ENCODE measurements at regions not wholly inside any gene's neighbourhood (a gene's known extent, or its start where the extent isn't known, plus 50 kb on each side); places are given as distances from the start of the nearest gene placed in this dataset.

DNA sequence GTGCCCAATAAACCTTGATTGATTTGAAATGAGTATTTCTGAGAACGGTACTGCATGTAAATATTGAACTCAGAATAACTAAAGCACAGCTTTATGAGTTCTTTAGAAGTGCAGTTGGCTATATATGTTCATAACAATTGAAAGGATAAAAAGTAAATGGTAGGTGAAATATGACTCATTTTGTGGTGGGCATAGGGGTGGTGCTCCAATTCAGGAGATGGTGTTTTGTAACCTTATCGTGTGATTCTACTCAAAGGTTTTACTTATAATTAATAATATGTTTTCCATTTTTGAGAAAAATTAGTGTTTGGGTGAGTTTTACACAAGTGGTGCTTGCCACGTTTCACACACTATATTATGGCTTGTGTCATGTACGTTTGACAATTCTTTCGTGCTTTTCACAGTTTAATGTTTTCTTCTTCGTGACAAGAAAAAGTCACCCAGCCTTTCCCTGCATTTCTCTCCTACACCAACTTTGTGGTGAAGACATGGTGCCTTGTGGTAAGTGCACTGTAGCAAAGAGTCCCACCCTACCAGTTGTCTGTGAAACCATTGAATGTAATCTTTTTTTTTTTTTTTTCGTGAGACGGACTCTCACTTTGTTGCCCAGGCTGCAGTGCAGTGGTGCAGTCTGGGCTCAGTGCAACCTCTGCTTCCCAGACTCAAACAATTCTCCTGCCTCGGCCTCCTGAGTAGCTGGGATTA, 492.5 kb upstream of the SGCD start:
- Histone ChIP-seq H3K9ac (ENCODE audit: low read depth, low read length) (no peak overlapping the region), H3K4me2 (ENCODE audit: low read length) (no peak overlapping the region), H3K4me1 (ENCODE audit: control insufficient read depth, insufficient read depth, low read length) (no peaks in the 10 kb centered on the region), H3K36me3 (ENCODE audit: insufficient read depth, low read length) (no peaks in the 10 kb centered on the region), H3K4me3 (ENCODE audit: low read length) (no peak overlapping the region), H3K27me3 (ENCODE audit: control insufficient read depth, insufficient read depth, low read length) (no peaks in the 10 kb centered on the region), H3K9me3 (replicated peaks; ENCODE audit: low read length) (no peaks in the 10 kb centered on the region)

DNA sequence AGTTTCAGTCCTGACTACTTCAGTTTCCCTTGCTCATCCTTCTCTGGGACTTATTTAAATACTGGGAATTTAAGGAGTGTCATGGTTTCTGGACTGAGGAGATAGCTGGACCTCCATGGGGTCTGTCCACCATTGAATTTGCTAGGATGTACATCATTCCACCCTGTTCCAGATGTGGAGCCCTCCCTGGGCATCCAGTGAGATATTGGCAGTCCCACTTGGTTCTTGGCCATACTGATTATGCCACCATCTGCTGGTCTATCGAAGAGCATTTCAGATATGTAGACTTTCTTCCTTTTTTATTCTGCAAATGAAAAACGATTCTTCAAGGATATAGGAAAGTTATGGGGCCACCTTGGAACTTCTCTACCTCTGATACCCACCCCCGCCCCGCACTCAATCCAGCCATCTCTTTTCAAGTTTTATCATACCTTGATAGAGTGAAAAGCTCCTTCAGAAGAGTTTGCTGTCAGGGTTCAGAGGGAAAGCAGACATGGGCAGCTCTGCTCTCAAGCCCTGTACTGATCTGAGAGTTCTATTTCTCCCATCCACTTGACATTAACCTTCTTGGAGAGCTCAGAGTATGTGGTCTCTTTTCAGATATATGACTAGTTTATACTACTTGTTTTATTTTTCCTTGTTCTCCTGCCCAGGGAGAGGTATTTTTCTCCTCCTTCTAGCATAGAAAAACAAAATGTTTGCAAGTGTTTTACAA, 490.7 kb upstream of the SGCD start:
- H3K4me1 ChIP-seq (ENCODE audit: control insufficient read depth, insufficient read depth, low read length) = no peaks in the 10 kb centered on the region
- H3K9me3 ChIP-seq (replicated peaks; ENCODE audit: low read length) = no peaks in the 10 kb centered on the region
- H3K36me3 ChIP-seq (ENCODE audit: insufficient read depth, low read length) = no peaks in the 10 kb centered on the region
- H3K9ac ChIP-seq (ENCODE audit: low read depth, low read length) = no peak overlapping the region
- no peaks in the 10 kb centered on the region for H3K27me3 ChIP-seq (ENCODE audit: control insufficient read depth, insufficient read depth, low read length)
- no peak overlapping the region for H3K4me3 ChIP-seq (ENCODE audit: low read length)
- H3K4me2 ChIP-seq (ENCODE audit: low read length) = no peak overlapping the region

DNA sequence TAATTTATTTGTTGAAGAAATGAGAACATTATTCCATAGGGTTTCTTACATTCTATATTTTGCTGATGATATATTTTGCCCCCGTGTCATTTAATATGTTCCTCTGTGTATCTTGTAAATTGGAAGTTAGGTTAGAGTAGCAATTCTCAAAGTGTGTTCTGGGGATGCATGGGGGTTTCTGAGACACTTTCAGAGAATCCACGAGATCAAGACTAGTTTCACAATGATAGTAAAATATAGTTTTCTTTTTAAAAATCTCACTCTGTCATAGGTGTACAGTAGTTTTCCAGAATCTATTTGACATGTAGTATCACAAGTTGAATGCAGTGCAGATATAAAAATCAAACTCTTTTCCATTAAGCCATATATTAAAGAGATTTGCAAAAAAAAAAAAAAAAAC, 488.6 kb upstream of the SGCD start:
- H3K4me2 ChIP-seq (ENCODE audit: low read length) = no peak overlapping the region
- no peaks in the 10 kb centered on the region for H3K9me3 ChIP-seq (replicated peaks; ENCODE audit: low read length)
- no peaks in the 10 kb centered on the region for H3K4me1 ChIP-seq (ENCODE audit: control insufficient read depth, insufficient read depth, low read length)
- no peak overlapping the region for H3K9ac ChIP-seq (ENCODE audit: low read depth, low read length)
- no peaks in the 10 kb centered on the region for H3K27me3 ChIP-seq (ENCODE audit: control insufficient read depth, insufficient read depth, low read length)
- no peak overlapping the region for H3K4me3 ChIP-seq (ENCODE audit: low read length)
- no peaks in the 10 kb centered on the region for H3K36me3 ChIP-seq (ENCODE audit: insufficient read depth, low read length)

DNA sequence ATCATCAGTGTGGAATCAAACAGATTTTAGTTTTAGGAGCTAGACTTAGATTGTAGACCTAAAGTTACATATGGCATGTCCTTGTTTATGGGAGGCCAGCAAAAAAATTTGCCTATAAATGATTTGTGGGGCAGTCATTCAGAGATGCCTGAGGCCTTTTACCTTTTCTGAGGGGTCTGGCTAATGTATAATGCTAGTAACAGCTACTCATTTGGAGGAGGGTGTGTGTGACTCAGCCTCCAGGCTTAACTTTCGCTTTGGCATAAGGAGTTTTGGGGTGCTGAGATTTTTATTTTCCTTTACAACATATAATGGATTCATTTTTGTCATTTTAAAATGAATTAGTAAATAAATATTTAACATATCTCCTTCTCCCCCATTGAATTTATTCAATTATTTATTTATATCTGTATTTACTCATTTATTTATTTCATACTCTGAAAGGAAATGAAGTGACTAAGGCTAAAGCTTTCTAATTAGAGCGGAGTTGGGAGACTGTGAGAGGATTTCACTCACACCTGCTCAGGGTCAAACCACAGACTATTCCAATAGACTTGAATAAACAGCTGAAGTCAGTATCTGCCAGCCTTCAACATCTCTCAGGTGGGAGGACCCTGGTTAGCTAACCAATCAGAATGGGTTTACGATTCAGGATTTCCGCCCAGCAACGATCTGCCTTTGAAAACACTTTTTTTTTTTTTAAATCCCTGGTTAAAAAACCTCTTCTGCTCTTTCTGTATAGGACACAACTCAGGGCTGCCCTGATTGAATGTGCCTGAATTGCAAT, 487.5 kb upstream of the SGCD start:
- H3K36me3 ChIP-seq (ENCODE audit: insufficient read depth, low read length) = no peaks in the 10 kb centered on the region
- H3K27me3 ChIP-seq (ENCODE audit: control insufficient read depth, insufficient read depth, low read length) = no peaks in the 10 kb centered on the region
- no peak overlapping the region for H3K9ac ChIP-seq (ENCODE audit: low read depth, low read length)
- H3K4me1 ChIP-seq (ENCODE audit: control insufficient read depth, insufficient read depth, low read length) = no peaks in the 10 kb centered on the region
- H3K4me3 ChIP-seq (ENCODE audit: low read length) = no peak overlapping the region
- no peaks in the 10 kb centered on the region for H3K9me3 ChIP-seq (replicated peaks; ENCODE audit: low read length)
- no peak overlapping the region for H3K4me2 ChIP-seq (ENCODE audit: low read length)

DNA sequence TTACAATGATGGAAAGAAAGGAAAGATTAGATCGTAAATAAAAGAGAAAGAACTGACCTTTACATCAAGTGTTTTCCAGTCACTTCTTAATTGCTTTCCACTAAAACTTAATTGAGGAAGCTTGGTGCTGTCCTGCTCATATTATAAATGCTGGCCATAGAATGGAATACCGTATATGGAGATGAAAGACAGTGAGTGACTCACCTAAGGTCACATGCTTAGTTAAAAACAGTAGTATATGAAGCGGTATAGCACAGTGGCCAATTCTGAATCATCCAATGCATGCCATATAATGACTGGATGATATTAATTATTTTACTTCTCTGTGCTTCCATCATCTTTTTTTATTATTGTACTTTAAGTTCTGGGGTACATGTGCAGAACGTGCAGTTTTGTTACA, 482.4 kb upstream of the SGCD start:
- H3K4me3 ChIP-seq (ENCODE audit: low read length) = no peak overlapping the region
- no peaks in the 10 kb centered on the region for H3K36me3 ChIP-seq (ENCODE audit: insufficient read depth, low read length)
- no peaks in the 10 kb centered on the region for H3K9me3 ChIP-seq (replicated peaks; ENCODE audit: low read length)
- no peaks in the 10 kb centered on the region for H3K27me3 ChIP-seq (ENCODE audit: control insufficient read depth, insufficient read depth, low read length)
- H3K4me2 ChIP-seq (ENCODE audit: low read length) = no peak overlapping the region
- H3K9ac ChIP-seq (ENCODE audit: low read depth, low read length) = no peak overlapping the region
- H3K4me1 ChIP-seq (ENCODE audit: control insufficient read depth, insufficient read depth, low read length) = no peaks in the 10 kb centered on the region

DNA sequence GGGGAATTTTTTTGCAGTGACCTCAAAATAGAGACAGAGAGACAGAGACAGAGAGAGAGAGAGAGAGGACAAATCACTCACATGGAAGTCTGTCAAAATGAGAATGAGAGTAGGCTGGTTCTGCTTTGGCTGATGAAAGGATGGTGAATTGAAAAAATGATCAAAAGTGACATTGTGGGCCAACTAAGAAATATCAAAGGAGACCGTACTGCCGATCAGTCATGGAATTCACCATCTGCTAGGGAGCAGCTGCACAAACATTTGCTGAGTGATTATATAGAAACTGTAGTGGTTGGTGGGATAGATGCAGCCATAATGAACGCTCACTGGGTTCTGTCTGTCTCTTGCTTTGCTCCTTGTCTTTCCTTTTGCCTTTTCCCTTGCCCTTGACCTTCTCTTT, 476.6 kb upstream of the SGCD start:
- Histone ChIP-seq H3K36me3 (ENCODE audit: insufficient read depth, low read length) (no peaks in the 10 kb centered on the region), H3K27me3 (ENCODE audit: control insufficient read depth, insufficient read depth, low read length) (no peaks in the 10 kb centered on the region), H3K4me1 (ENCODE audit: control insufficient read depth, insufficient read depth, low read length) (no peaks in the 10 kb centered on the region), H3K4me2 (ENCODE audit: low read length) (no peak overlapping the region), H3K9me3 (replicated peaks; ENCODE audit: low read length) (no peaks in the 10 kb centered on the region), H3K9ac (ENCODE audit: low read depth, low read length) (no peak overlapping the region), H3K4me3 (ENCODE audit: low read length) (no peak overlapping the region)

DNA sequence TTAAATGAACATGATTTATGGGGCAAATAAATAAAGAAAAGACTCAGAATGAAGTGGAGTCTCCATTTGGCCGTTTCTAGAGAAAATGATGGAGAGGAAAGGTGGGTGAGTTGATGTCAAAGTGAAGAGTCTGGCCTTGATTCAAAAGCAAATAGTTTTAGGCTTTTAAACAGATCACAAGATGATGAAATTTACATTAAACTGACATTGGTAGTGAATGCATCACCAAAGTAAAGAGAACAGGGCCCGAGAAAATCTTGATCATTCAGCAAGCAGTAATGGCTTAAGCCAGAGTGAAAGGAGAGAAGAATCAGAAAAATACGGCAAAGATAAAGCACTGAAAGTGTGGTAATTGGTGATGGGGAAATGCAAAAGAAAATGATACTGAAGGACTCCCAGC, 460.0 kb upstream of the SGCD start:
- no peak overlapping the region for H3K4me3 ChIP-seq (ENCODE audit: low read length)

DNA sequence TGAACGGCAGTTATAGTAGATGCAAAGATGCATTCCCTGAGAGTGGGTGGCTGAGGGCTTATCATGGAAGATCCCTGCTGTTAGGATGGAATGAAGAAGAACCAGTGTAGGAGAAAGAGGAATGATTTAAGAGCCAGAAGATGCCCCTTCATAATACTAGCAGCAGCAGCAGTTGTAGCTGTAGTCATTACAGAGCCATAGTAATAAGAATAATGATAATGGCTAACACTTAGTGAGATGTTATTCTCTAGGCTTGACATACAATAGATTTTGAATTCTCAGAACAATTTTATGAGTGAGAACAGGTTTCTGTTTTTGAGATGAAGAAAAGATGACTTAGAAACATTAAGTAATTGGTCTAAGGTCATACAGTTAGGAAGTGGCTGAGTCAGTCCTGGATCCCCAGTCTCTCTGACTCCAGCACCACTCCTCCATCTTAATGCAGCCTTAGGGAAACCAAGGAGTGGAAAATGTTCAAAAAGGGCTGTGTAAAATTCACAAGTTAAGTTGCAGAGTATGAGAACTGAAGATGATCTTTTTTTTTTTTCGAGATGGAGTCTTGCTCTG, 459.4 kb upstream of the SGCD start:
- no peak overlapping the region for H3K9ac ChIP-seq (ENCODE audit: low read depth, low read length)
- no peak overlapping the region for H3K4me3 ChIP-seq (ENCODE audit: low read length)

More for the DNA sequence above, 460.0 kb upstream of the SGCD start:
- H3K27me3 ChIP-seq (ENCODE audit: control insufficient read depth, insufficient read depth, low read length) = no peaks in the 10 kb centered on the region
- no peaks in the 10 kb centered on the region for H3K4me1 ChIP-seq (ENCODE audit: control insufficient read depth, insufficient read depth, low read length)
- no peaks in the 10 kb centered on the region for H3K36me3 ChIP-seq (ENCODE audit: insufficient read depth, low read length)
- H3K9me3 ChIP-seq (replicated peaks; ENCODE audit: low read length) = no peaks in the 10 kb centered on the region
- H3K4me2 ChIP-seq (ENCODE audit: low read length) = no peak overlapping the region
- H3K9ac ChIP-seq (ENCODE audit: low read depth, low read length) = no peak overlapping the region

DNA sequence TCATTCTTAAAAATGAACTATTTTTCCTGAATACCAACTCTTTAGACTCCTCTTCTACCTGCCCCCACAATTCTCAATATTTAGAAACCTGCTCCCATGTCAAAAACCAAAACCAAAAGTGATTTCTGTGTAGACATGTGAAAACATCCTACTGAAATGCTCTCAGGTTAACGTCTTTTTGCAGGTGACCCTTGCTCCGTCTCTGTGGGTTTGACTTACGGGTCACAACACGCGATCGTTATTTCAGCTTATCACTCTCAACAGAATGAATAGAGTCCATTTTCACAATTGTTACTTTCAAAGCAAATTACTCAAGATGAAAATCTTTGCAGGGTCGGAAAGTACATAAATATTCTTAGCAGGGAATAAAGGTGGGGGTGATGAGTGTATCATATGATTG, 456.3 kb upstream of the SGCD start:
- H3K4me2 ChIP-seq (ENCODE audit: low read length) = no peak overlapping the region
- H3K9me3 ChIP-seq (replicated peaks; ENCODE audit: low read length) = no peaks in the 10 kb centered on the region
- no peak overlapping the region for H3K9ac ChIP-seq (ENCODE audit: low read depth, low read length)
- H3K4me1 ChIP-seq (ENCODE audit: control insufficient read depth, insufficient read depth, low read length) = no peaks in the 10 kb centered on the region
- no peaks in the 10 kb centered on the region for H3K27me3 ChIP-seq (ENCODE audit: control insufficient read depth, insufficient read depth, low read length)
- H3K36me3 ChIP-seq (ENCODE audit: insufficient read depth, low read length) = no peaks in the 10 kb centered on the region
- H3K4me3 ChIP-seq (ENCODE audit: low read length) = no peak overlapping the region

More for the DNA sequence above, 459.4 kb upstream of the SGCD start:
- no peaks in the 10 kb centered on the region for H3K27me3 ChIP-seq (ENCODE audit: control insufficient read depth, insufficient read depth, low read length)
- no peaks in the 10 kb centered on the region for H3K9me3 ChIP-seq (replicated peaks; ENCODE audit: low read length)
- no peak overlapping the region for H3K4me2 ChIP-seq (ENCODE audit: low read length)
- H3K36me3 ChIP-seq (ENCODE audit: insufficient read depth, low read length) = no peaks in the 10 kb centered on the region
- H3K4me1 ChIP-seq (ENCODE audit: control insufficient read depth, insufficient read depth, low read length) = no peaks in the 10 kb centered on the region

DNA sequence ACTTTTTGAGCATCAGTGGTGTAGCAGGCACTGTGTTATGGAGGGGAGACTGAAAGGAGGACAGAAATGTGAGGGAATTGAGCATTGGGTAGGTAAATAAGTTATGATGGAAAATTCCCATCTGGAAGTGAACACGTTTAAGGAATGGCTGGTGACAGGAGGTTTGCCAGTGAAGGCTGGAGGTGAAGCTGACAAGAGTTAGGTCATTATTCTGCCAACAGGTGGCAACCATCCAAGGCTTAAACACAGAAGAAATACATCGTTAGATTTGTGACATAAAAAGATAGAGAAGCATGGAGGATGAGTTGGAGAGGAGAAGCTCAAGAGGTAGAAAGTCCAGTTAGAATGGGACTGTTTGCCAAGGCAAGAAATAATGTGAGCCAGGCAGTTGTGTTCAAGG, 455.3 kb upstream of the SGCD start:
- H3K9ac ChIP-seq (ENCODE audit: low read depth, low read length) = no peak overlapping the region
- H3K36me3 ChIP-seq (ENCODE audit: insufficient read depth, low read length) = no peaks in the 10 kb centered on the region
- no peaks in the 10 kb centered on the region for H3K9me3 ChIP-seq (replicated peaks; ENCODE audit: low read length)
- H3K4me1 ChIP-seq (ENCODE audit: control insufficient read depth, insufficient read depth, low read length) = no peaks in the 10 kb centered on the region
- H3K4me3 ChIP-seq (ENCODE audit: low read length) = no peak overlapping the region
- H3K27me3 ChIP-seq (ENCODE audit: control insufficient read depth, insufficient read depth, low read length) = no peaks in the 10 kb centered on the region
- no peak overlapping the region for H3K4me2 ChIP-seq (ENCODE audit: low read length)

DNA sequence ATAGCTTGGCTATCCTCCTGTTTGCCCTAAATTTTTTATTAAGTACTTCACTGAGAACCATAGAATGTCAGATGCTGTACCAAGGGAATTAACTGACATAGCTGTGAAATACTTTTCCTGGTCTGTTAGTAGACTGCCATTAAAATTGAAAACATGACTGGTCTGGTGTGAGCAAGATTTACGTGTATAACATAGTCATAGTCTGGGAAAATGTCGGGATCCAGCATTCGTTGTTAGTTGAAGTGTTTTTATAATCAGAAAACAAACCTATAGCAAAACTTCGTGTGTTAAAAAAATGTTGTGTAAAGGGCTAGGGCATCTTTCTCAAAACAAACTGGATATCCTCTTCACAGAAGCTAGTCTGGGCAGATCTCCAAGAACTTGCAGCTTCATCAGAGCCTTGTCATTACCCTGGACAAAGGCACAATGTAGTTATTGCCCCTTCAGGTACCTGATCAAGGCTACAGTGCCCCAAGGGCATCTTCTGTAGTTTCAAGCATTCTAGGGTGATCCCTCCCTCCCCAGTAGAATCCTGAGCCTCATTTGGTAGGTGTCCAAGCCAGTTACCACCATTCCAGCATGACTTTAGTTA, 454.2 kb upstream of the SGCD start:
- H3K9ac ChIP-seq (ENCODE audit: low read depth, low read length) = no peak overlapping the region
- H3K27me3 ChIP-seq (ENCODE audit: control insufficient read depth, insufficient read depth, low read length) = no peaks in the 10 kb centered on the region
- no peaks in the 10 kb centered on the region for H3K9me3 ChIP-seq (replicated peaks; ENCODE audit: low read length)
- H3K4me1 ChIP-seq (ENCODE audit: control insufficient read depth, insufficient read depth, low read length) = no peaks in the 10 kb centered on the region
- no peak overlapping the region for H3K4me2 ChIP-seq (ENCODE audit: low read length)
- no peak overlapping the region for H3K4me3 ChIP-seq (ENCODE audit: low read length)
- H3K36me3 ChIP-seq (ENCODE audit: insufficient read depth, low read length) = no peaks in the 10 kb centered on the region

All from skeletal muscle satellite cell (primary cell).